ENCODE measurements at regions not wholly inside any gene's neighbourhood (a gene's known extent, or its start where the extent isn't known, plus 50 kb on each side); places are given as distances from the start of the nearest gene placed in this dataset.

DNA sequence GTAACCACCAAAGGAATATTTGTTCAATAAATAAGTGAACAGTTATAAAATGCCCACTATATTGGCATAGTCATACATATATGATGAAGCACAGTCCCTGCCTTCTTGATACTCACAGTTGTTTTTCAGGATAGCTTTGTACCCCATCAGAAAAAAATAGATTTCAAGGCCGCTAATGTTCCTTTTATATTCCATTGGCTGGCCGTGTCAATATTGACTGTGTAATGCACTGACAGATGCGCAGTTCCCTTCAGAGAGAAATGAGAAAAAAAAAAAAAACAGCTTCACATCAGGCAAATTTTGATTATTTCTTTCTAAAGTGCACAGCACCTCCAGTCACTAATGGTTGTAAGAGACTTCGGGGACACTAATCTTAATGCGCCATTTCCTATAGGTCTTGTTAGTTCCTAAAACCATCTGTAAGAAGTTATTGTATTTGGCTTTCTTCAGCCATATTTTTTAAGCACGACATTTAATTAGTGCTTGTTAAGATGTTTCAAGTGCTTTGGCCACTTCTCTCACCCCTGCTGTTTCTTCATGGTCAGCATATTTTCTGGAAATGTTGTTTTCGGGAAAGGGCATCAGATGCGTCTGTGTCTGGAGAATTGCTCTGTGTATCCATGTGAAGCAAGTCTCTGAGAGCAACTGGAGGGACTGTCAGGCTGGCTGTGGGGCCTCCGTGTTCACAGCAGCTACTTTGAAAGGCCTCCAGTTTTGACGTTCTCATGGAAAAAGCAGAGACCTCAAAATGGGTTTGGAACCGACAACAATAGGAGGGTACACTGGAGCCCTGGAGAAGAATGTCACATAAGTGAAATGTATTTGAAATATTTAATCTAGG lies 378.3 kb downstream of the MTX2 start:
- no peak for DNase-seq (ENCODE audit: low read depth in 2 of 2)

- DNase-seq (ENCODE audit: low read depth in 2 of 2), result no peak
Measured at GRCh38 chr2:176648700-176649297, 379.6 kb downstream of the MTX2 start.

DNA sequence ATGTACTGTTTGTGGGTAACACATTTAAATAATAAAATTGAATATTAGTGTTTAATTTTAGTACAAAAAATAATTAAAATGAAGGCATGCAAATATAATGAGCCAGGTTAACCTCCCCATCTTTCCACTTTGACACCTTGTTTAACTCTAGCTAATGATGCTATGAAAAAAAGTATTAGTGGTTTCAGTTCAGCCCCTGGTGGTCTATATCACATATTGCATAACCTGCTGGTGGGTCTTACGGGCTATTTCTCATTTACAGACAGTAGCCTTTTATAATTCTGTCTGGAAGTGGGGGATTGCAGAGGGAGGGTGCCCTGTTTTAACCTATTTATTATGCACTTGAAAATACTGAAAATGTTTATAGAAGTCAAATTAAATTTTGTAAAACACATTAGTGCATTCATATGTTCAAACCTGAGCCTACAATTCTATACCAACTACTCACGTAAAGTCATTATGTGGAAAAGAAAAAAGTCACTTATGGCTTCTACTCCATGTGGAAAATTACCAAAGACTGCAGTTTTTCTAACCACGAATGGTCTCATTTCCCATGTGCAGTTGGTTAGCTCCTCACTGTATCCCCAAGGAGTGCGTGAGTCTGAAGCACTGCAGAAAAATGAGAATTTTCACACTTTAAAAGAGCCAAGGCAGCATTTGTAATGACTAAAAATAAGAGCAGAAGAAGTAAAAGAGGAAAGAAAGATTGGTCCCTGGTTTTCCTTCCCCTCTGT lies 381.0 kb downstream of the MTX2 start:
- no peak for DNase-seq (ENCODE audit: low read depth in 2 of 2)

DNA sequence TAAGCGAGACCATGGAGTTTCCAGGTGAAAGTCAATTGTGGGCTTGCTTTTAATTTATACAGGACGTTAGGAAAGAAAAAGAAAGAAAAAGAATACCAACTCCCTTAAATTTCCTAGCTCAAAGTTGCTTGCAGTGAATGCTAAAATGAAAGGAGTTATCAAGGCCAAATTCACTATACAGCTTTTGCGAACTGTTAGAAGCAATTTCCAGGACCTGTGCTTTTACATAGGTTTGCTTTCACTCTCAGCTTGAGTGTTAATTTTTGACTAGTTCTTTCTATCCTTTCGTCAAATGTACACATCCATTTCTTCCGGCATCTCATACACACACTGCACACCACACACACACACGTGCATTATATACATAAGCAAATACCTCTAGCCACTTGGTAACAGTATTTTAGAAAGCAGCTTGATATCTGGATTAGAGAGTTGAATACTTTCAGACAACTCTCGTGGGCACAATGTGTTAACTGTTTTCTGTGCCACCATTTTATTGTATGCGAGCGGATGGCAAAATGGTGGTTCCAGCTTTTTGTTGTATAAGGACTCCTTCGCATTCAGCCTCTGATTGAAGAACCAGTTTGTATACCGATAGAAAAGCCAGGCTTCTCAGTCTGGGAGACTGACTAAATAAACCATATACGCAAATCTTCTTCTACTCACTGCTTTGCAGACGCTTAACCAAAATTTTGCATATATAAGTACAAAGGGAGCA lies 381.8 kb downstream of the MTX2 start:
- DNase-seq (ENCODE audit: low read depth in 2 of 2), result no peak

DNA sequence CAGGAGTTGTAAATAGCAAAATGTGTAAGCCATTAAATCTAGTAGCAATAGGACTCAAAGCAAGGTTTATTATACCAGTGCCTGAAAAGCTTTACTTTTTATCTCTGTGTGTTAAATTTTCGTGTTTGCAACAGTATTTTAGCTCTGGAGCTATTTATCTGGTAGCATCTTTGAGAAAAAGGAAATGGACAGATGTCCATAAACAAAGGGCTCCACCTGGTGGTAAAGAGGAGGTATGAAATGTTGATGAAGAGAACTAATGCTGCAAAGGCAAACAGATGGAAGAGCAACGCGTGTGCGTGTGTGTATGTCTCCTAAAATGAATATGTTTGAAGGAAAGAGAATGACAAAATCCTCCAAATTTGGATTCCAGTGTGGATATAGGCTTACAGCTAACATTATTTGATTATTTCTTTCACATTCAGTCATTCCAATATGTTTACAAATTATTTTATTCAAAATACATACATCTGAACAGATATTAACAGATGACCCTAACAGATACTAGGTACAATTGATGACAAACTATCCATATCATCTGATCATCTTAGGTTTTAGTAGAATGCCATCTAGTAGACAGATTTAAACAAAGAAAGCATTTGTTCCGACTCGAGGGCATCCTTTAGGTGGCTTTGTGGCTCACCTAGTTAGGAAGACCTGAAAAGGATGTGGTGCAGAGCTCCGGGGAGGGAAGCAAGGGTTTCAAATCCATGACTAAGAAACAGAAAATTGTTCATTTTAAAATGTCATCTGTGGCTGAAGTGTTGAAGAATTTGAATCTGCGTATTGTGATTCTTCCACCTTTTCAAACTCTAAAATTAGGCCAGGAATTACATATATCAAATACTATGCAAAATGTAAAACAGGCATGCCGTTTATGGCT lies 383.3 kb downstream of the MTX2 start:
- no peak for DNase-seq (ENCODE audit: low read depth in 2 of 2)

GRCh38 chr2:176653479-176654443 lies 384.5 kb downstream of the MTX2 start:
- DNase-seq (ENCODE audit: low read depth in 2 of 2), result no peak

GRCh38 chr2:176656038-176656775 lies 387.0 kb downstream of the MTX2 start:
- no peak for DNase-seq (ENCODE audit: low read depth in 2 of 2)

GRCh38 chr2:176656776-176657140 lies 387.5 kb downstream of the MTX2 start:
- no peak for DNase-seq (ENCODE audit: low read depth in 2 of 2)

DNA sequence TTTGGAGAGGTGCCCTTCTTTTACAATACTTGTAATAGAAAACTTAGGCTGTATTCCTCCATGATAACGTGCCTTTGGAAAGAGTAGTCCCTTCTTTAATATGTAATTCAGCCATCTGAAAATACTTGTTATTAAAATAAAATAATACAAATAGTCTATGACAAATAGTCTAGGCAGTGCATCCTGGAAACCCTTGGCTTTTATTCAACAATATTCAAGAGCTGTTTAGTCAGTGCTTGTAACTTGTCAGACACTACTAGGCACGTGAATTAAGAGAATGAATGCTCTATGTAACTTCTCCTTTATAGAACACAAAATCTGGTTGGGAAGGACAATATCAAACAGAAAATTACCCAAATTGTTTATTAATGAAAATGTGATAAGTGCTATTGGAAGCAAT lies 388.2 kb downstream of the MTX2 start:
- no peak for DNase-seq (ENCODE audit: low read depth in 2 of 2)

DNA sequence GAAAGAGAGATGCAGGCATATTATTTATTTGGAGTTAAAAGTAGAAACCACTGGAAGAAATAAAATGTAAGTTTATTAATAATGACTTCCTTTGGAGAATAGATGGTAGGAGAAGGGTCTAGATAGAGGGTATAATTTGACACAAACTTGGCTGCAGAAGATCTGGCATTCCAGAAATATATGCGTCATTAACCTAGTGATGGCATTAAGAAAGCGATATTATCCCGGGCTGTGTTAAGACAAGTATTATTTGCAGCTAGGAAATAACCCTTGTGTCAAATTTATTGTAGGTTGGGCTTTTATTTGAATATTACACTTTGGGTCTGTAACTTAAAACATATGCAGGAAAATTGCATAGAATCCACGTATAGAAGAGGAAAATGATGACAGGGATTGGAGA lies 389.5 kb downstream of the MTX2 start:
- no peak for DNase-seq (ENCODE audit: low read depth in 2 of 2)

GRCh38 chr2:176662753-176663152 lies 393.5 kb downstream of the MTX2 start:
- DNase-seq (ENCODE audit: low read depth in 2 of 2), result no peak

DNA sequence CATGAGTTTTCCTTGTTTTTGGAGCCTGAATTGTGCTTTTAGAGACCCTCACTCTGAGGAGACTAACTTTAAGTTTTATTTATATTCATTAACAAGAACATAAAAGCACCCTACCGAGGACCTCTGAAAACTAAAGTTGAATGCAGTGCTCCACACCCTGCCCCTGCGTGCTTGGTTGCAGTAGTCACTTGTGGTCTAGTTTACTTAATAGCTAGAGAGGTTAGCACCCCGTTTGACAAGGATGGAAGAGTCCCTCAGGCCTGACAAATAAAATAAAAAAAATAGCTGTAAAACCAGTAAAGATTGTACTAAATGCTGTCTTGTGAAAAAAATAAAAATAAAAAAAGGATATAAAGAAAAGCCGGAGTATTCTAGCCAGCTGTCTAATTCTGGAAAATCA lies 395.2 kb downstream of the MTX2 start:
- no peak for DNase-seq (ENCODE audit: low read depth in 2 of 2)

GRCh38 chr2:176665086-176665485 lies 395.8 kb downstream of the MTX2 start:
- DNase-seq (ENCODE audit: low read depth in 2 of 2), result no peak

DNA sequence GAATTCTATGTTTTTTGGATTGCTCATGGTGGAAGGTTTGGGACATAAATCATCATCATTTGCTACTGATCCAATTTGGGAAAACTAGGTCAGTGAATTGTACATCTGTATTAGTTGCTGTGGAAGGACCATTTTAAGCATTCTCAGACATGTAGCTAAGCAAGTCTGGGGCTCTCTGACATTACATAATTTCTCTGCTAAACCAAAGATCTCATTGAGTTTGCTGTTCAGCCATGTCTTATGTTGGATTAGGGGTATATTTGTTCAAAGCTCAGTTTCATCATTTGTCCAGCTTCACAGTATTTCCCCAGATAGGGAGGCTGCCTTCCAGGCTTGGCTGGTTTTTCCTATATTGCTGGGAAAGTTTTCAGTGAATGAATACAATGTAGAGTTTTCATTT lies 399.7 kb downstream of the MTX2 start:
- DNase-seq (ENCODE audit: low read depth in 2 of 2), result no peak

- DNase-seq (ENCODE audit: low read depth in 2 of 2), result no peak
Measured at GRCh38 chr2:176669398-176670174, 400.3 kb downstream of the MTX2 start.

DNA sequence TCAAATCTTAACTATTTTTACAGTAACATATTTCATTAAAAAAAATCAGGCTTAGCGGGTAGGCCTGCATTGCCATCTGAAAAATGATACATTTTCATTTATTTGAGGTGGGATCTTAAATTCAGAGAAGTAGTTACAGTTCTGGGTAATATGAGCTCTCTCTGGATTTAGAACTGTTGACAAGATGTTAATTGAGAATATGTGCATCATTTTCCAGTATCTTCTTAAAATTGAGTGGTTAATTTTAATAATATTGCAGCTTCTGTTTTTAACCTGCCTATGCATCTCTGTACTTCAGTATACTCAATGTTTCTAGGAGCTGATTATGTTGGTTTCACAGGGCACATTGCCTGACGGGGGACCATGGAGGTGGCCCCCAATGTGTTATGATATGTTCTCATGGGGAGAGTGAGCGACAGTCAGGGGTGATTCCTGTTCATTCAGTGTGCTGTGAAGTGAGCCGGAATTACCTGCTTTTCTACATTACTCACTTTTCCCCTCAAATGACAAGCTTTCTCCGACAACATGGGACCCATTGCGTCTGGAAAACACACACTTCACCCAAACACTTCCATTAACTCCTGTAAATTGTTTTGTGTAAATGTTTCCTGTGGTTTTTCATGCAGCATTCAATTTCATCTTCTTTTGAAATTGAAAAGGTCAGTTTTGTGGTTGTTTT lies 406.2 kb downstream of the MTX2 start:
- no peak for DNase-seq (ENCODE audit: low read depth in 2 of 2)

GRCh38 chr2:176677746-176678265 lies 408.6 kb downstream of the MTX2 start:
- DNase-seq (ENCODE audit: low read depth in 2 of 2), result no peak

DNA sequence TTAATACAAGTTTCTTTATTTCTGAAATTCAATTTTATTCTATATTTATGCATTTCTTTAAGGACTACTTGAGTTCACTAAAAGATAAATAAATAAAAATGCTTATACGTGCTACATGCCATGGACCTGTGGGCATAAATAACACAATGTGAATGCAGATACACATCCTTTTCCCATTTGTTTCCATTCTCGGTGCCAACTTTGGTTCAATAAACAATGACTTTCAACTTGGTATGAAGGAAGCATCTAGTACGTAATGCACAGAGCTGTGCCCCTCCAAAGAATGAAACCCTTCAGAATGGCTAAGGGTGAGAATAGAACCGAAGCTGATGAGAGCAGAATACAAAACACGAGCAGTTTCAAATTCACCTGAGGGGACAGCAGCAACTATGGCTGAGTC lies 409.3 kb downstream of the MTX2 start:
- no peak for DNase-seq (ENCODE audit: low read depth in 2 of 2)
